NCI-H748 (cell line): ENCODE measurements at regions not wholly inside any gene's neighbourhood (a gene's known extent, or its start where the extent isn't known, plus 50 kb on each side); places are given as distances from the start of the nearest gene placed in this dataset.

ENCODE experiments used
- DNase-seq: peaks from one replicate; lab custom pipeline; 2025; ENCODE audit not compliant: unreplicated experiment; lab: John Stamatoyannopoulos, UW

DNA sequence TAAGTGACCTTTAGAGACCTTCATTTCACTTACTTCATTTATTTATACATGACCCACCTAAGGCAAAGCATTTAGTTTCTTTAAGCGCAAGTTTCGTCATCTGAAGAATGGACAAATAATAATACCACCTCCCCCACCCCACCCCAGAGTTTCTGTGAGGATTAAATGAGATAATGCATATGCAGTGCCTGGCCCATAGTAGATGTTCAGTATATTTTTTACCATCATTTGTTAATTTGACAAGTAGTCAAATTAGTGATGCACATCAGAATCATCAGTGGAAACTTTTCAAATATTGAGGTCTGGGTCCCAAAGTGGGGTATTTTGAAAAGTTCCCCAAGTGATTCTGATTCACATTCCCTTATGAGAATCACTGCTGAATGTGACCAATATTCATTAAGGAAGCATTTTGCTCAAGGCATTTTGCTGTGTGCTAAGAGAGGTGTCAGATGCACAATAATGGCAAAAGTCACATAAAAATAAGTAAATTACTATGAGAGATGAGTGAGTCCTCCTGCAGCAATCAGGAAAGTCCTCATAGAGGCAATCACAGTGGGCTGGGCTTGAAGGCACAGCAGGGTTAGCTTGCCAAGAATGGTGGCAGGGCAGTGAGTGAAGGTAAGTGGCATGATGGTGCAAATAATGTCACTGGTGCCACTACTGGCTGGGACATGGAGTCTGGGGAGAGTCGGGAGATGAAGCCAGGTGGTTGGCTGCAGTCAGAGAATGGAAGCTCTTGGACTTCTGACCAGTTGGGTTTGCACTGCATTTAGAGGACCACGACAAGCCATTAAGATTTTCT is 244.1 kb downstream of the PTEN start:
- DNase-seq, result no peak

- DNase-seq, result no peak
These were observed 244.7 kb downstream of the PTEN start for GRCh38 chr10:88108115-88108610.

- no peak for DNase-seq
These were observed 246.9 kb downstream of the PTEN start for GRCh38 chr10:88110355-88110754.

GRCh38 chr10:88110822-88111221 is 247.4 kb downstream of the PTEN start:
- DNase-seq, result no peak

DNA sequence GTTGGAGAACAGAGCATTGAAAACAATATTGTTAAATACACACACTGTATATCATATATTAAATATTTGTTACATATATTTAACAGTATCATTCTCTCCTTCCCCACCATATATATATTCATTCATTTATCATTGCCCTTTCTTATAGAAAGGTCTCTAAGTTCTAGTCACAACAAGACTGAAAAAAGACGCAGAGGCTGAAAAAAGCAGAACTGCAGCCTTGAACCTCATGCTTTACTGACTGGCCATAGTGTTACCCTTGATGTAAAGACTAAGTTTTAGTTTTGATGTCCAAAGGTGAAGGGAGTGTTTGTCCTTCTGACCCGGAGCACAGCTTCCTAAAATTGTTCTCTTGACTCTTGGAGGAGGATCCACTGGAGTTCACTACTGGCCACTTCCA is 247.9 kb downstream of the PTEN start:
- no peak for DNase-seq

DNA sequence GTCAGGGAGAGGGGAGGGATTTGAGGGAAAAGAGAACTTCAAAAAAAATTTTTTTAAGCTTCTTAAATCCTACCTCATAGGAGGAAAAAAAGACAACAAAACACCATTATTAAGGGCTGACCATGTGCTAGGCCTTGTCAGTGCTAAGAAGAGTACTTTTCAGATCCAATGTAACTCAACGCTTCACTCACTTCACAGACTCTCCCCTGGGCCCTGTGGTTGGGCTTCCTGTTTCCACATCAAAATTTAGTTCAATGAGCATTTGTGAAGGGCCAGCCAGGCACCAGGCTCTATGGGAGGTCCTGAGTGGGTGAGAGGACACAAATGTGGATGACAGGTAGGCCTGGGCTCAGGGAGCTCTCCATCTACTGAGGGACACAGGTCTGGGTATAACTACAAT is 249.8 kb downstream of the PTEN start:
- no peak for DNase-seq

- no peak for DNase-seq
These were observed 250.3 kb downstream of the PTEN start for GRCh38 chr10:88113657-88114272.

DNA sequence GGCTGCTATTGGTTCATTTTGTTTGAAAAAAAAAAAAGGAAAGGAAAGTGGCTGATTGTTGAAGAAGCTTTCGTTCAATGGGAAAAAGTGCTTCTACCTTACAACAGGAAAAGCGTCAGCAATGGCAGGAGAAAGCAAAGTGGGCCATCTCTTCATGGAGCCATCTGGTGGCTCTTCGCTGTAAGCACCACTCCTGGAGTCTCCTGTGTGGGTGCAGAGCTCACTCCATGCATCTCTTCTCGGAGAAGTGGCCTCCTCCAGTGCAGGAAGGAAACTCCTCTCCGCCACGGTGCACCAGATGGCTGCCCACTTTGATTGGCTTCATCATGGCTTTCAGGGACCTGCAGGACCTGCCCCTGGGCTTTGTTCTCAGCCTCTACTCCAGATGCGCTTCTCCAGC is 250.9 kb downstream of the PTEN start:
- peak; percentile 43 for DNase-seq

DNA sequence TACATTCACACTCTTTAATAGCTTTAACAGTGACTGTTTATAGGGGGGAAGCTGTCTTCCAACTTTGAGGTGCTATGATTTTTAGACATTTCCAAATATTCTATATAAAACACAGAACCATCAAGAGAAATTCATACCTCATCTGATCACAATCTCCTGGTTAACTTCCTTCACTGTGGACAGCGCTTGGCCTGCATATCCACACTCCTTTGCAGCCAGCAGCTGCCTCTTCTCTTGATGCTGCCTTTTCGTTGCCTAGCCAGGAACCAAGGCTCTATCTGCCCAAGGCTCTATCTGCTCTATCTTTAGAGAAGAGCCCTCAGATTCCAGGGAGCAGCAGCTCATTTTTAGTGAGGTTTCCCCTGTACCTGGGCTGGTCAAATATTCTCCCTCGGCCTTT is 252.0 kb downstream of the PTEN start:
- no peak for DNase-seq

GRCh38 chr10:88115968-88116367 is 252.5 kb downstream of the PTEN start:
- DNase-seq, result no peak

- DNase-seq, result no peak
These were observed 253.1 kb downstream of the PTEN start for GRCh38 chr10:88116481-88116880.

DNA sequence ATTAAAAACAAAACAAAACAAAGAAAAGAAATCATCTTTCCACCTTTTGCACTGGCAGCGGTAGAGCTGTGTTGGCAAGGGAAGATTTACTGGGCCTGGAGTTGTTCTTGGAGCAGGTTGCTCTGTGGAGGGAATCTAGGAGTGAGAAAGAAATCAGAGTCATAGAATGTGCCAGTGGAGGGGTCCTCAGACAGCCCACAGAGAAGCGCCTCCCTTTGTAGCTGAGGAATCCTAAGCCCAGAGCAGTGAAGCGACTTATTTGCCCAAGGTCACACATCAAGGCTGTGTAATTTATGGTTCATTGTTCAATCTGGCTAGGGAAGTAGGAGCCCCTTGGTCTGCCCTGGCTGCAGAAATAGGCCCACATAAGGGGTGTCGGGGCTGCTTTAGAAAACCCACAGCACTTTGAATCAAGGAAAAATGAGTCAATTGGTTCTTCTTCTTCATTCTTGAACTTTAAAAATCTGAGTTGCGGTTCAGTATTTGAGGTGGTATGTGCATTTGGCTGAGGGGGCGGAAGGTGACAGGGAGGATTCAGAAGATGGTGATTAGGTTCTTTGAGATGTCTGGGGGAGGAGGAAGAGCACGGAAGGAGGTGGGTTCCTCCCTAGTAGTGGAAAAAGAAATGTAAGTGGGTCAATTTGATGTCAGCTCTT is 253.7 kb downstream of the PTEN start:
- DNase-seq, result no peak

GRCh38 chr10:88117869-88118632 is 254.6 kb downstream of the PTEN start:
- DNase-seq, result no peak

DNA sequence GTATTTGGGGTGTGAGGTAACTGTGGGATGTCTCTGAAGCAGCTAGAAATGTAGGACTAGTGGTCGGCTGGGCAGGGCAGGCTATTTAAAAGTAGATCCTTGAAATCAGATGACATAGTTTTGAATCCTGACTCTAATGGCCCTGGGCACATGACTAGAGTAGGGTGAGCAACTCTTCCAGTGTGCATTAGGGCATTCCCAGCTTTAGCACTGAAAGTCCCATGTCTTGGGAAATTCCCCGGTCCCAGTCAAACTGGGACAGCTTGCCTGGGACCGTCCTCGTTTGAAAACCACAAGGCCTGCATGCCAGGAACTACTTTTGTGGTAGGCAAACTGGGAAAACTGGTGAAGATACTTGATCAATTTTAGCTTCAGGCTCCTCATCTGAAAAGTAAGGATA is 255.3 kb downstream of the PTEN start:
- no peak for DNase-seq

GRCh38 chr10:88119160-88119559 is 255.7 kb downstream of the PTEN start:
- no peak for DNase-seq

GRCh38 chr10:88120075-88120474 is 256.6 kb downstream of the PTEN start:
- no peak for DNase-seq

DNA sequence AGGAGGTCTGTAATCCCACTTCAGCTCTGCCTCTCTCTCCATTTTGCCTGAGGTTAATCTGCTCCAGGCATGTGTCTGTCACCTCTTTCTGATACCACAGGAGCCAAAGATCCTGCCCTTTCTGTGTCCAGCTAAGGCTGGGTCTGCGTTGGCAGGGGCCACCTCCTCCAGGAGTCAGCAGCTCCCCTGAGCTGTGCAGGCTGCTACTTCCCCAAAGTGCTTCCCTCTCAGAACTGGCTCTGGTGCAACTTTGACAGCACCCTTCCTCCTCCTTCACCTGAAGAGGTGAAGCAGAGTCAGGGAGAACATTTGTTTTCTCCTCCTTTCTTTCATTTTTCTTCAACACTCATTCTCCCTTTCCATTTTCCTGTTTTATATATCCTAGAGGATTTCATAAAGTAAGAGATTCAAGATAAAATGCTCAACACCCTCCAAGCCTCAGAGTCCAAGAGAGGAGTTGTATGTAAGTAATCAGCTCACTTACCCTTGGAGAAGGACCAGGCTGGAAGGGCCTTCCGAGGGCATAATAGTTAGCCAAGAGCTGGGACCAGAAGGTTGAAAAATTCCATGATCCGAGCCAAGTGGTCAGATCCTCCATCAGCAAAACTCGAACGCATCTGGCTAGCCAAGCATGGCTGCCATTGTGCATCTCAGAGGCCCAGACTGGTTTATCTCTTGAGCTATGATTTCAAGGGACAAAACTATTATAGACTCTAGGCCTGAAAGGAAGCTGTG is 257.3 kb downstream of the PTEN start:
- no peak for DNase-seq

DNA sequence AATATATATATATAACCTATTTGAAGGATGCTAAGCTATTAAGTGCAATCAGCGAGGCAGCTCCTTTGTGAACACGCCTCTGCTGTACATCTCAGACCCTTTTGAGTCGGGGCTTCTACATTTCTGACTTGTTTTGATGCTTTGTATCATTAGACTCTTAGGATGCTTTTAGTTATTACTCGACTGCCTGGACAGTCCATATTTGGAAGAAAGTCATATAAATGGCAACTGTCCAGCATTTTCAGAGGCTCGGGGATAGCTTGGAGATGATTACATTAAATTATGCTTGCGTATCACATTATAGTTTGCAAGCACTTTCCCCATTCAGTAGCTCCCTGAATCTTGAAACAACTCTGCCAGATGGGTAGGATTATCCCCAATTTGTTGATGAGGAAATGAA is 257.9 kb downstream of the PTEN start:
- no peak for DNase-seq

DNA sequence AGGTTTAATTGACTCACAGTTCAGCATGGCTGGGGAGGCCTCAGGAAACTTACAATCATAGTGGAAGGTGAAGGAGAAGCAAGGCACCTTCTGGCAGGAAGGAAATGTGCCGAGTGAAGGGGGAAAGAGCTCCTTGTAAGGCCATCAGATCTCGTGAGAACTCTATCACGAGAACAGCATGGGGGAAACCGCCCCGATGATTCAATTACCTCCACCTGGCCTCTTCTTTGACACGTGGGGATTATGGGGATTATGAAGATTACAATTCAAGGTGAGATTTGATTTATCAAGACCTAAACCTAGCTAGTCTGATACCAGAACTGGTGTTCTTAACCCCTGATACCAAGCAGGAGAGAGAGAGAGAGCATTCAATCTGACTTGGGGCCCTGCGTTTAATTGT is 258.7 kb downstream of the PTEN start:
- DNase-seq, result no peak

DNA sequence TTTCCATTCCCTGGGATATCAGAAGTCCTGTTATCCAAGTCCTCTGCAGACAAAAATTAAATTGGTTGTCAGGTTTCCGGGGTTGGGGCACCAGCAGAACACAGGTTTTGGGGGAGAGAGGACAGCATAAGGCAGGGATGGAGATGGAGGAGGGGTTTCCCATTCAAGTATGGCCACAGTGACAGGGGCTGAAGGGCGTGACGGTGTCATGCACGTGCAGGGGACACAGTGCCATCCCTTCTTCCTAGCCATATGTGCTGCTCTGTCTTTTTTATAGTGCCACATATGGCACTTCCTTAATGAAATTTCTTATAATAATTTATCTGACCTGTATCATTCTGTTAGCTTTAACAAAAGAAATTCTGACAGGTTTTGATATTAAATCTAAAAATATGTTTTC is 259.2 kb downstream of the PTEN start:
- DNase-seq, result no peak

DNA sequence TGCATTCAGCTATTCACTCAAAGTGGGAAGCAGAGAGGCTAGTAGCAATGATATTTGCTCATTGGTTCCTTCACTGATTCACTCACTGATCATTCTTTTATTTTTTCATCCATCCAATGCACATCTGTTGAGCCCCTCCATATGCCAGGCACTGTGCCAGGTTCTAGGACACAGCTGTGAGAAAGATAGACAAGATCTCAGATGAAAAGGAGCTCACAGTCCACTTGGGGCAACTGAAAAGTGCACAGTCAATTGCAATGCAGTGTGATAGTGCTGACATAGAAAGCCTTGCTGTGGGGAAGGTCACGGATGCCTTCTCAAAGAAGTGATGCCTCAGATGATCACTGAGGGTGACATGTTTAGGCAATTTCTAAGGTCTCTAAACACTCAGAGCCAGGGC is 262.3 kb downstream of the PTEN start:
- DNase-seq, result no peak
